ENCODE measurements at regions not wholly inside any gene's neighbourhood (a gene's known extent, or its start where the extent isn't known, plus 50 kb on each side); places are given as distances from the start of the nearest gene placed in this dataset.

DNA sequence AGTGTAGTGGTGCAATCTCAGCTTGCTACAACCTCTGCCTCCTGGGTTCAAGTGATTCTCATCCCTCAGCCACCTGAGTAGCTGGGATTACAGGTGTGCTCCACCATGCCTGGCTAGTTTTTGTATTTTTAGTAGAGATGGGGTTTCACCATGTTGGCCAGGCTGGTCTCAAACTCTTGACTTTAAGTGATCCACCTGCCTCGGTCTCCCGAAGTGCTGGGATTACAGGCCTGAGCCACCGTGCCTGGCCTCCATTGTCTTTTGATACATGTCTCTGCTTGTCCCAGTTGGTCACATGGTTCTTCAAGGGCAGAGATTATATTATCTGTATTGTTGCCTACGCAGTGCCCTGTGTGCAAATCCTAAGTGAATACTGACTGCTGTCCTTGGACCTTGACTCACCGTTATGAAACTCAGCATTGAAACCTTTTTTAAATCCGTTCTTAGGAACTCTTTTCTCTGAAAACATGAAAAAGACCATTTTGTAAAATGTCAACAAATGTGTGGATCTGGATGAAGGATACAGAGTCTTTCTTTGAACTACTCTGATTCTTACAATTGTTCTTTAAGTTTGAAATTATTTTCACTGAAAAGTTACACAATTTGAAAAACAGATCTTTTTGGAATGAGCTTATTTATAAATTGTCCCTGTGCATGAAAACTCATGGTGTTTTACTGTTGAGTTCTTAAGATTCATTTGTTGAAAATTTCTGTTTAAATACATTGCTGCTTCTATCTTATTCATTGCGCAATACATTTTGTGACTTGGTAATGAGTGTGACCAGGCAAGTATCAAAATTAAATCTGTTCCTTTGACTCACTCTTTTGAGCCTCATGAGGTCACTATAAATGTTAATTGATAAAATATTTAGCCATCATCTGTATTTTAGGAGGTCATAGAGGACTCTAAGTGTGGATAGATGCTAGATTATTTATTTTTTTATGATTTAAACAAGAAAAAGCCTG lies 293.5 kb downstream of the UTRN start:
- DNase-seq (ENCODE audit: low read depth), result no peak

DNA sequence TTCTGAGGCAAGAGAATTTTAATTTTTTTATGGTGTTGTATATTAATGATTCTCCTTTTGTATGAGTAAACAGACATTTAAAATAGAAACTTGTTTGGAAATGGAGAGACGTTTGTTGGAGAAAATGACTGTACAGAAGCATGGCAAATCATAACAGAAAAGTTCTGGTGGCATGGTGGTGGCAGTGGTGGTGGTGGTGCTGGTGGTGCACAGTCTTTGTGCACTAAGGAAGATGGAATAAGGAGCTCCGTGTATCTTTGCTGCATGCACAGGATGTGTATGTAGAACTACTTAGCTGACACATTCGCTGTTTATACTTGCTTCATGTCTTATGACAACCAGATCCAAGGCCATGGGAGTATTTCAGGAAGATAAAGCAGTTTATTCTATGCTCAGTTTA lies 294.9 kb downstream of the UTRN start:
- no peak for DNase-seq (ENCODE audit: low read depth)

DNA sequence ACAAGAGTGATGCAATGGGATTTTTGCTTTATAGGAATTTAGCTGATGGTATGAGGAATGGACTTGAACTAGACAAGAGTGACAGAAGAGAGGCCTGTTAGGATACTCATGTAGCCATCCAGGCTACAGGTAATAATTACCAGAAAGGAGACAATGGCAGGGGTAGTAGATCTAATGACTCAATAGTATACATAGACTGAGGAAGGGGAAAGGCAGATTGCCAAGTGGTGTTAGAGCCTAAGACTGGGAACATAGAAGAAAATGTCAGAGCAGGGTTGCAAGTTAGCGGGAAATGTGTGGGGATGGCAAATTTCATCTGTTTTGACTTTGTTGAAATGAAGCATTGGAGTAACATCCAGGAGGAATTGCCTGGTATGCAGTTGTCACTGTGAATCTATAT lies 295.6 kb downstream of the UTRN start:
- no peak for DNase-seq (ENCODE audit: low read depth)

DNA sequence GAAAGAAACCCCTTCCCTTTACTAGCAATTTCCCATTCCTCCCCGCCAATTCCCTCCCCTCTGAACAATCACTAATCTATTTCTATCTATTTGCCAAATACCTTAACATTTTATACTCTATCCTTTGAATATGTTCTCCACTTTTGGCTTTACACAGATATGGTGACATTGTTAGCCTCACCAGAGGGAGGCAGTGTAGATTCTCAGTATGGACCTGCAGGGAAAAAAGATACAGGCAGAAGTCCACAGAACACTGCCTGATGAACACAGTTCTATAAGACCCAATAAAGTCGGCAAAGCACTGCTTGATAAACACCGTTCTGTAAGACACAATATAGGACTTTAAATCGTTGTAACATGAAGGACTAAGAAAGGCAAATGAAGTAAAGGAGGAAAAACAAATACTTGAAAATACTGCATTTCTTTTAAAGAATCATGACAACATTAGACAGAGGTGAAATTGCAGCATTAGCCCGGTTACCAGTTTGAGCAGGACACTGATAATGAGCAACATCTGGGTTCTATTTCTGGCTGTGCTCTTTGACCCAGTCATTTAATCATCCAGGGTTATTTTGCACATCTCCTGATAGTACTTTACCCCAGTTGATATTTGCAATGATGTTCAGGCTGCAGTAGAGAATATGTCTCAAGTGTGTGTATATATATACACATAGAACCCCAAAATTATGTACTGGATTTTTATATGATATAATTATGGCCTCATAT lies 296.8 kb downstream of the UTRN start:
- DNase-seq (ENCODE audit: low read depth), result peak; percentile 27

DNA sequence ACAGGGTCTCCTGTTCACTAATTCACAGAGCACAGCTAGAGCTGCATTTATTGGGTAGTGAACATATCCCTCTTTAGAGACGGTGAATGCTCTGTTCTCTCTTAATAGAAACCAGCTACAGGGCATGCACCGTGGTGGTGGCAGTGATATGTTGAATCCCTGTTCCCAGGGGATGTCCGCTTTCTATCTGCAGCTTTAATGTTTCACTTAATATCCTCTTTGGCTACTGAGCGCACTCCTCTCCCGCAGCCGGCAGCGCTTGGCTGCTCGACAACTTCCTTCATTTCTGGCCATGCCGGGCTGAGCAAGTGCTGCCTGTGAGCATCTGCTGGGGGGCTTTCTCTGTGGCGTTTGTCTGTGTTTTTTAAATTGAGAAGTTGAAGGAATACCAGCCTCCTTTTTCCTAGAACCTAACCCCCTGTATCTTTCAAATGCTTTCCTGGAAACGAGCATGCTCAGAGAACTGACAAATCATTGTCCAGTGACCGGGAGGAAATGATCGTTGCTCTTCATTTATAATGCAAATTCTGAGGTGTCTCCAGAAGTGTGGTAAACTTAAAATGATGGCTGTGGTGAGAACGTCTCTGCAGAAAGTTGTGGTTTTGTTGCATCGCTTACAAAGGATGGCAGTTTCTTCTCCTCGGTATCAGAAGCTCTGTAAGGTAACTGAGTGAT lies 297.9 kb downstream of the UTRN start:
- no peak for DNase-seq (ENCODE audit: low read depth)

DNA sequence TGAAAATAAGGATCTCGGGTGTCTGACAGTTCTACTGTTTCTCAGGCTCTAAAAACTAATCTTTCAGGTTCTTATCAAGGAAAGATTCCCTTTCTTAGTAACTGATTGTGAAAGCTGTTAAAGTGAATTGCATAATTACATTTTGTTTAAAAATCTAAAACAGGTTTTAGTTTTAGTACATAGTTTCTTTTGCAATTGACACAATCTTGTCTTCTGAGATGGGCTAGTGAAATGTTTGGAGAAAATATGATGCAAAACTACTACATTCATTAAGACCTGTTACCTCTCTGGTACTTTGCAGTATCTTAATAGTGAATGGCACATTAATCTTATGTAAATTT lies 298.4 kb downstream of the UTRN start:
- DNase-seq (ENCODE audit: low read depth), result no peak

DNA sequence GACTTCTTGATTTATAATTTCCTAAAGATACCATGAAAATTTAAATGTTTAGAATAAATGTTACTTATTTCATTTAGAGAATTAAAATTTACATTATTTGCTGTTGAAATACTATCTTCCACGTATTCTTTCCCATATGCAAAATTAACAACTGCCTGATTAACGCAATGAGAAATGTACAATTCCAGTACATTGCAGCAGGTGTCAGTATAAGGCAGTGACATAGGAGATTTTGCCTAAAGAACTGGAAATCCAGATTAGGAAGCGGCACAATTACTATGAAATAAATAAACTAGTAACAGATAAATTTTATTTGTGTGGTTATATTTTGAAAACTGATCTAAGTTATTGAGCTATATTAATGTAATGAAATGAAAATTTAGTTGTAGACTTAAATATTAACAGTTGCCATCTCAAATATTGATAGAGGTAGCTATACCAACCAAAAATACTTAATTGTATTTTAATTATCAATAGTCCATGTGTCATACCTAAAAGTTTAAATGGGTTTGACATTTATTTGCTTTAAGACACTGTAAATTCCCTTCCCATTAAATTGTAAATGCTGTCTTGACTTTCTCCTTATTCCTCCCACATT lies 300.2 kb downstream of the UTRN start:
- peak; percentile 37 for DNase-seq (ENCODE audit: low read depth)

DNA sequence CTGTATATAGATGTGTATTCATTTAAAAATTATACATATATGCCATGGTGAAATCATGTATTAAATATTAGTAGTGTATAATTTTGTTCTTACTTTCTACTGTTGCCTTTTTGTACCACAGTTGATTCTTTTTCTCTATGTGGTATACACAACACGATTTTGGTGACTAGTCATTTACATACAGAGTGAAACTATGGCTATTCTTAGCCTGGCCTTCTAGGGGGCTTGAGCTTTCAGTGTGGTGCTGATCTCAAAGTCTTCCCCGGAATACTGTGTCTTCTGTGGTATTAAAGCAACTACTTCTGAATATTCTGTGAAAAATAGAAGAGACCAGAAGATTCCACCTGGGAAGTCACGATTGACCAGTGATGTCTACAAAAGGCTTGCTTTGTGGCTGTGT lies 301.9 kb downstream of the UTRN start:
- DNase-seq (ENCODE audit: low read depth), result no peak

DNA sequence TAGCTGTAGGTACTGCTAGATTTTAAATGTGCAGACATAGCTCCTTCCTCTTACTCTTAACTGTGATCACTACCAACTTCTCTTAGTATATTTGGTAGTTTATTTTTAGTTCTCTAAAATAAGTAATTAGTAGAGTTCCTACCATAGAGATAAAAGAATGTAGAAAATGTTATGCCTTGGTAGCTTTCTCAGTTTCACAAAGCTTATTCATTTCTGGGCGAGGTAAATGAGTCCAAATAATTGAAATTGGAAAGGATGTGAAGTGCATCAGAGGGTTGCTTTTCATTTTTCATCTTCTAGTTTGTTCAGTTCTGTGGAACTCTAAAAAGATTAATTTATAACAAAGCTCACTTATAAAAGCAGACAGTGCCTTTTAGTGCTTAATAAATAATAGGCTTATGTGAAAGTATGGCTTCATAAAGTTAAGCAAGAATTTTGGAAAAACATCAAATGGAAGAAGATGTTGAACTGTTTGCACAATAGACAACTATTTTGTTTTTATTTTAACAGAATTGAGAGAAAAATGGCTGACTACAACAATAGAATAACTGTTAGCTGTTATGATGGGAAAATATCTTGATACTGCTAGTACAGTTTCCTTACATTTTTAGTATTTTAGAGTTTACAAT lies 303.7 kb downstream of the UTRN start:
- DNase-seq (ENCODE audit: low read depth), result no peak

DNA sequence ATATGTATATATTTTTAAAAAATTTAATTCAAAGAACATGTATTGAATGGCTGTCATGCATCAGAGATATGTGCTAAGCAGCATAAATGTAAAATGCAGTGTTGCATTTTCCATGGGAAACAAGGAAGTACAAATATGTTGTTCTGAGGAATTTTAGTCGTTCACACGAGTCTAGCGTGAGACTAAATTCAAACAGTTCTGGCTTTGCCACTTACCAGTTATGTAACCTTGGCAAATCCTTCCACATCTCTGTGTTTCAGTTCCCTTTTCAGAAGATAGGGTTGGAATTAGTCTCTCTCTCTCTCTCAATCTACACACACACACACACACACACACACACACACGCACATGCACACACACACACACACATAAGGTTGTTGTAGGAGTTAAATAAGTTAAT lies 305.4 kb downstream of the UTRN start:
- no peak for DNase-seq (ENCODE audit: low read depth)

DNA sequence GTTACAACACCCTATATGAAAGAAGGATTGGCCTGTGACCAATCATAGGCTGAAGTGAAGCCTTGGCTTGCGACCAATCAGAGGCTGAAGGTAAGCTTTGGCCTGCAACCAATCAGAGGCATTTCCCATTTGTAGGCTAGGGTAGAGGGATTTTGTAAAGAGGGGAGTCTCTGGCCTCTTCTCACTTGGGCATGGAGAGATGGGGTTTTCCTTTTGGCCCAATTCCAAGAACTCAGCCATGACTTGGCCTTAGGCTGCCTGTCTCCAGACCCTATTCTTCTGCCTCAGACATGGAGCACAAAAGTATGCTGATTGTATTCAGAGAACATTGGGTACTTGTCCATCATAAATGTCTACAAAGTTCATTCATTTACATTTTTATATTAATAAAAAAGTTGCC lies 308.3 kb downstream of the UTRN start:
- DNase-seq (ENCODE audit: low read depth), result no peak

DNA sequence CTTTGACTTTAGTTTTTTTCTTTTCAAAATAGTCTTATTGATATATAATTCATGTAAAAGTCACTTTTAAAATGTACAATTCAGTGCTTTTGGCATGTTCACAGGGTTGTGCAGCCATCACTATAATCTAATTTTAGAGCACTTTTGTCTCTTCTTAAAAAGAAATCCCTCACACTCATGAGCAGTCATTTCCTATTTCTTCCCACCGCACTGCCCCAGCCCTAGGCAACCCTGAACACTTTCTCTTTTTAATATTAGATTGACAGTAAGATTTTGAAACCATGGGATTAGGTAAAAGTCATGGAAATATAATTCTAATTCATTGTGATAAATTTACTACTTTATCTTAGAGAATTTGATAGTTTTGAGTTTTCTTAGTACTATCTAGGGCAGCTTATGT lies 309.4 kb downstream of the UTRN start:
- DNase-seq (ENCODE audit: low read depth), result no peak

DNA sequence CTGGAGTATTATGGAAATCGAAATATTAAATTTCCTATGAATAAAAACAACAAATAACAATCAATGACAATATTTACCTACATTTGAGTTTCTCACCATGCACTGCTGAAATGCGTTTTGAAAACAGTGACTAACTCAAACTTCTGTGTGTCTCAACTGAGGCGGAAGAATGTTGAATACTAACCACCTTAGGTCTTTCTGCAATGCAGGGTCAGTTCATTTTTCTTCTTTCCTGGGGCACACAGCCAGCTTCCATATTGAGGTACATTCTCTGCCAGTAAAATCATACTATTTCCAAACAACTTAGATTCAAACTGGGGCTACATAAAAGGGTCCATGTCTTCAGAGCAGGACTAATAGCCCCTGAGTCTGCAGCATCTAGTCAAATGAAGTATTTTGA lies 310.1 kb downstream of the UTRN start:
- no peak for DNase-seq (ENCODE audit: low read depth)

DNA sequence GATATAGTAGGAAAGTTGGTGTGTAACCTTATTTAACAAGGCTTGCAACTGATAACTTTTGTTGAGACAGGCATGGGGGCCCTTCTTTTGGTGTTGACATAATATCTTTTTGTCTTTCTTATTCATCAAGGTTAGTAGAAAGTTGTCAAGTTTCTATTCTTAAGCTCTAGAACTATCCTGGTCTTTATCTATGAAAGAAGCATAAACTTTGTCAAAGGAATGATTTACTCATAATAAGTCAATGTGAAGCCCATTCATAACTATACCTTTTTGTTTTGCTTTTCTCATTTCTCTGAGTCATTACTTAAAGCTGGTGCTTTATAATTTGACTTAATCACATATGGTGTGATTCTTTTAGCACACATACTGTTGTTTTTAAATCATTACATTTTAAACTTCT lies 312.4 kb downstream of the UTRN start:
- DNase-seq (ENCODE audit: low read depth), result no peak

DNA sequence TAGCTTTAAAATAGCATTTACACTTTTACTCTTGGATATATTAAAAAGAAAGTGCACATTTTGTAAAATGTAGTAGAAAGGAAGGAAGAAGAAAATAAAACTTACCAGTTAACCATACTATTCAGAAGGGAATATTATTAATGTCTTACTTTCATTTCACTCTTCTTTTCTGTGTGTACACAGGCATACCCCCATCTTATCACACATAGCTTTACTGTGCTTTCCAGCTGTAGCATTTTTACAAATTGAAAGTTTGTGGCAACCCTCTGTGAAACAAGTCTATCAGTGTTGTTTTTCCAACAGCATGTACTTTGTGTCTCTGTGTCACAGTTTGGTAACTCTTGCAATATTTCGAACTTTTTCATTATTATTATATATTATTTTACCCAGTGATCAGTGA lies 314.5 kb downstream of the UTRN start:
- no peak for DNase-seq (ENCODE audit: low read depth)

DNA sequence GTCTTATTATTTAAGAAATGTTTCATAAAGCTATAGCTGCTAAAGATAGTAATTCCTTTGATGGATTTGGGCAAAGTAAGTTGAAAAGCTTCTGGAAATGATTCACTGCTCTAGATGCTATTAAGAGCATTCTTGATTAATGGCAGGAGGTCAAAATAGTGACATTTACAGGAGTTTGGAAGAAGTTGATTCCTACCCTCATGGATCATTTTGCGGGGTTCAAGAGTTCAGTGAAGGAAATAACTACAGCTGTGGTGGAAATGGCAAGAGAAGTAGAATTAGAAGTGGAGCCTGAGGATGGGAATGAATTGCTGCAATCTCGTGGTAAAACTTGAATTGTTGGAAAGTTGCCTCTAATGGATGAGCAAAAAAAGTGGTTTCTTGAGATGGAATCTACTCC lies 316.1 kb downstream of the UTRN start:
- no peak for DNase-seq (ENCODE audit: low read depth)

DNA sequence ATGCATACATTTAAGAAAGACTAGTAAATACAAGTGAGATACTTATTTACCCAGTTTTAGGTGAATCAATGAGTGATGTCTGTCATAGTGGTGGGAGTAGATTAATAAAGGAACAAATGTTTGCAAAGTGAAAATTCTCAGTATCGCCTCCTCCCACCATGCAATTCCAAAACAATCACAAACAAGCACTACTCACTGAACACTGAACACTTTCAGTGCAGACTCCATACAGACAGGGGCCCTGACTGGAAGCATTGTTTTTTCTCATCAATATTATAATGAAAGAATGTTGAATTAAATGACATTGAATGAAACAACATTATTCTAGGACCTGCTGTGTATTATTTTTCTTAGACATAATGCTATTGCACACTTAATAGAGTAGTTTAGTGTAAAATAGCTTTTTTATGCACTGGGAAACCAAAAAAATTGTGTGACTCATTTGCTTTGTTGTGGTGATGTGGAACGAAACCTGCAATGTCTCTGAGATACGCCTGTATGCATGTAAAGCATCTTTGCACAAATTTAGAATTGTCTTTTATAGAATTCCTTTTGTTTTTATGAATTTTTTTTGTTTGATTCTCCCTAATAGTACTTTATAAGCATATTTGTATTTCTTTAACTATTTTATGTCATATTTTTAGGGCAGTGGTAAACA lies 317.5 kb downstream of the UTRN start:
- DNase-seq (ENCODE audit: low read depth), result no peak

DNA sequence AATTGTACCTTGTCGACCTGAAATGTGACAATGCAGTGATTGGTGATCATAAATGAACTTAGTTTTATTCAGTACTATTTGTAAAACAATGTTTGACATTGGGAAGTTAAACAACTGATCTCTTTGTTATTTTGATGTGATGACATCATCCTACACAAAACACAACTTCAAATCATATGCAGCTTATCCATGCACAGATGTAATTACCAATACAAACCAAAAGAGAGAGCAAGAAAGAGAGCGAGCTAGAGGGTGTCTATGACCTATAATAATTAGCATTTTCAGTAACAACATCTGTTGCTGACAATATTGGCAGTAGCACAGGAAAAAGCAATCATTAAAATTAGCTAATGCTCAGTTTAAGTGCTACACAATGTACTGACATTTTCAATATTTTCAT lies 320.9 kb downstream of the UTRN start:
- no peak for DNase-seq (ENCODE audit: low read depth)

DNA sequence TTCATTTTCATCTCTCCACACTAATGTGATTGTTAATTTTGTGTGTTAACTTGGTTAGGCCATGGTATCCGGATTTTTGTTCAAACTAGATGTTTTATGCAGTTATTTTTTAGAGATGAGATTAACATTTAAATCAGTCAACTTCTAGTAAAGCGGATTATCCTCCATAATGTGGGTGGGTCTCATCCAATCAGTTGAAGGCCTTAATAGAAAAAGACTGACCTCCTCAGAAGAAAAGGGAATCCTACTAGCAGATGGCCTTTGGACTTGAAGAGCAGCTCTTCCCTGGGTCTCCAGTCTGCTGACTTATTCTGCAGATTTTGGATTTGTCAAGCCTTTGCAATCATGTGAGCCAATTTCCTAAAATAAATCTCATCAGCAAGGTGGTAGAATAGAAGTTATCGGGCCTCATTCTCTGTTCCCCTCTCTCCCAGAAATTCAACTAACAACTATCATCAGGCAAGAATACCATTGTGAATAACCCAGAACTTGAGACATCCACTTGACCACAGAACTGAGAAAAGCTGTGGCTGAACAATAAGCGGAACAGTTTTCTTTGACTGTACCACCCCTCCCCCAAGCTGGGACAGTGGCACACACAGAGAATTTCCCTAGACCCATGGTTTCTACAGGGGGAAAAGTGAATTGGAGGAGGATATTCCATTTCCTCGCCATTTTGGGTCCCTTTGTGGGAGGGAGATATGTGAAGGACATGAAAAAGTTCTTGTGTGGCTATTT lies 323.0 kb downstream of the UTRN start:
- no peak for DNase-seq (ENCODE audit: low read depth)

DNA sequence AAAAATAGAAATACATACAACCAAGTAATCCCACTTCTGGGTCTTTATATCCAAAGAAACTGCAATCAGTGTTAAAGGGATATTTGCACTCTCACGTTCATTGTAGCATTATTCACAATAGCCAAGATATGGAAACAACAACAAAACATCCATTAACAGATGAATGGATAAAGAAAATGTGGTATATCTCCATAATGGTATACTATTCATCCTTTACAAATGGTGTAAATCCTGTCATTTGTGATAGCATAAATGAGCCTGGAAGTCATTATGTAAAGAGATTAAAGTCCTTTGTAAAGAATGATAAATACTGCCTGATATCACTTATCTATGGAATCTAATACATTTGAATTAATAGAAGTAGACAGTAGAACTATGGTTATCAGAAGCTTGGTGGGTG lies 327.7 kb downstream of the UTRN start:
- no peak for DNase-seq (ENCODE audit: low read depth)

DNA sequence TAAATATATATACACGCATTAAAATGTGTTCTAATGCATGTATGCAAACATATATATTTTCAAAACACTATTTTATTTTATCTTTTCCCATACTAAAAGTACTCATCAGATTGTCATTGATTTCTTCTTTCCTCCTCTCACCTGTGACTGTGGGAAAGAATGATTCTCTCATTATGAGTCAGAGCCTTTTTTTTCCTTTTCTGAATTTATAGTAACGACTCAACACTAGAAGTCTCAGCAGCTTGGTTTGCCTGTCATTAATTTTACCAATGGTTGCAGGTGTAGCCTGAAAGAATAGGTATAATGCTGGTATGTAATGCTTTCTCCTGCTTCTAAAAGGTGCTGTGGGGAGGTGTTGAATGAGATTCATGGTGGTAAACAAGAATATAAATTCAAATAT lies 328.7 kb downstream of the UTRN start:
- no peak for DNase-seq (ENCODE audit: low read depth)

Measured in stromal cell of bone marrow (primary cell).